ENCODE measurements at regions not wholly inside any gene's neighbourhood (a gene's known extent, or its start where the extent isn't known, plus 50 kb on each side); places are given as distances from the start of the nearest gene placed in this dataset.
"Not testable (repeated sequence)": the region's sequence is repeated elsewhere in the genome, so short reads cannot be mapped to it uniquely, and the experiment has no call there.

GRCh38 chr2:14994721-14995120 lies 362.2 kb downstream of the LRATD1 start:
- DNase-seq, result no peak

GRCh38 chr2:14996351-14997014 lies 364.0 kb downstream of the LRATD1 start:
- no peak for DNase-seq

- no peak for DNase-seq
These were observed 366.0 kb downstream of the LRATD1 start for GRCh38 chr2:14998546-14998945.

GRCh38 chr2:14999114-14999661 lies 366.7 kb downstream of the LRATD1 start:
- DNase-seq, result no peak

DNA sequence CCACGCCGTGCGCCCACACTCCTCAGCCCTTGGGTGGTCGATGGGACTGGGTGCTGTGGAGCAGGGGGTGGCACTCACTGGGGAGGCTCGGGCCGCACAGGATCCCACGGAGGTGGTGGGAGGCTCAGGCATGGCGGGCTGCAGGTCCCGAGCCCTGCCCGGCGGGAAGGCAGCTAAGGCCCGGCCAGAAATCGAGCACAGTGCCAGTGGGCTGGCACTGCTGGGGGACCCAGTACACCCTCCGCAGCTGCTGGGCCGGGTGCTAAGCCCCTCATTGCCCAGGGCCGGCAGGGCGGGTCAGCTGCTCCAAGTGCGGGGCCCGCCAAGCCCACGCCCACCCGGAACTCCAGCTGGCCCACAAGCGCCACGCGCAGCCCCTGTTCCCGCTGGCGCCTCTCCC lies 370.0 kb downstream of the LRATD1 start:
- DNase-seq, result not testable (repeated sequence)

GRCh38 chr2:15006667-15007066 lies 374.1 kb downstream of the LRATD1 start:
- no peak for DNase-seq

- DNase-seq, result no peak
These were observed 377.2 kb downstream of the LRATD1 start for GRCh38 chr2:15009681-15010080.

DNA sequence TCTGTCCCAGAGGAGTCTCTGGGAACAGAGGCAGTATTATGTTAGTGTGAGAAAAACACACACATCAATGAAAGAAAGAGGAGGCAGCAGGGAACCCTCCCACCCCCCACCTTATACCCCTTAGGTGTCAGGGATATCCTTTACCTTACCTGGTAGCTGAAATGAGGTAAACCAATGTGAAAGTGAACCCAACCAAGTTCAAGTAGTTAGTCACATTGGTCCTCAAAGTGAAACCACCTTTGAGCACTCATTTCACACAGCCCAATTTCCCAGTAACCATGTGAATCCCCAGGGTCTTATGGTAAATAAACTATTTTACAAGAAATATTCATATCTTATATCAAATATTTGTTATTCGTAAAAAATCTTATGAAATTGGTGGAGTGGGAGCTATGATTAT lies 377.8 kb downstream of the LRATD1 start:
- DNase-seq, result no peak

- DNase-seq, result no peak
These were observed 386.3 kb downstream of the LRATD1 start for GRCh38 chr2:15018814-15019213.

- DNase-seq, result no peak
These were observed 390.7 kb downstream of the LRATD1 start for GRCh38 chr2:15023221-15023620.

GRCh38 chr2:15028406-15028805 lies 395.9 kb downstream of the LRATD1 start:
- DNase-seq, result no peak

GRCh38 chr2:15031745-15032240 lies 399.3 kb downstream of the LRATD1 start:
- DNase-seq, result no peak

GRCh38 chr2:15034246-15034645 lies 401.7 kb downstream of the LRATD1 start:
- DNase-seq, result no peak

DNA sequence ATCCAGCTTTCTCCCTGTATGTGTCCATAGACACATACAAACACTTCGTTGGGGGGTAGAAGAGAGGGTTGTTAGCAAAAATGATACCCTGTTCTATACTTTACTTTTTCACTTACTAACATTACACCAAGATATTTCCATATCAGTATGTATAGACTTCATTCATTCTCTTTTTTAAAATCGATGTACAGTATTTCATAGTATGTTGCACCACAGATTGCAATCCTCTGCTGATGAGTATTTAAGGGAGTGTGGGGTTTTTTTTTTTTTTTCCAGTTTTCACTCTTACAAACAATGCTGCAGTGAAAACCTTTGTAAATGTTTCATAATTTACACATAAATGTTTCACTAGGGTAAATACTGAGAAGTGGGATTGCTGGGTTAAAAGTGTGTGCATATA lies 402.3 kb downstream of the LRATD1 start:
- no peak for DNase-seq

DNA sequence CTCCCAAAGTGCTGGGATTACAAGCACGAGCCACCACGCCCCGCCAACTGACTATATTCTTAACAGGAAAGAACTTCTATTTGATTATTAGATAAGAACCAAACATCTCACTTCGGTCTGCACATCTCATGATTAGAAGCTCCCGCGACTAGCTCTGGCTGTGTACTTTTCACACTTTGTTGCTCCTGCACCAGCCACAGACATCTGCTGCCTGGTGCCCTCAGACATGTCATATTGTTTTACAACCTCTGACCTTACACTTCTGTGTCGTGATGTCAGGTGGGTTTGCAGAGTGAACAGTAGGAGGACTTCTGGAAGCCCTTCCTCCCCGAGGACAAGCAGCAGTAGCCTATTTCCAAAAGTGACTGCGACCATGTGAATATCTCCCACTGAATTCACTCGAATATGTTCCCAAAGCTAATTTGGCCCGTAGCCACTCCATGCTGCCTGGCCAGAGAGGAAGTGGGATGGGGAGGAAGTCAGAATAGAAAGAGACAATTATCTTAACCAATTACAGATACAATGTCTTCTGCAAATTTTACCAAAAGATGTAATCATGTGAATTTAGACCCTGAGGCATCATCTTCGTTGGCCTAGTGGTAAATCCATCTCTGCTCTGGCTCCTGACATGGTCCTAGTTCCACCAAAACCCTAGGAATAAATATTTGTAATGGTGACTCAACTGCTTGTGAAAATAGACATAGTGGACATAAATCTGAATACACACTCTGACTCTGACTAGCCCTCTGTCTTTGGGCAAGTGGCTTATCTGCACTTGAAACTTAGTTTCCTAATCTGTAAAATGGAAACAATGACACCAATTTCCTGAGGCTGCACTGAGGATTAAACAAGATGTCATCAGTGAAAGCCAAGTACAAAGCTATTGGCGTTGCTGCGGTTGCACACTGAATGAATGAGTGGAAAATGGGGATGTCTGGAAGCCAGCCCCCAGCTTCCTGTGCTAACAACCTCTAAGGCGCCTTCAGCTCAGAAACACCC lies 406.1 kb downstream of the LRATD1 start:
- no peak for DNase-seq

DNA sequence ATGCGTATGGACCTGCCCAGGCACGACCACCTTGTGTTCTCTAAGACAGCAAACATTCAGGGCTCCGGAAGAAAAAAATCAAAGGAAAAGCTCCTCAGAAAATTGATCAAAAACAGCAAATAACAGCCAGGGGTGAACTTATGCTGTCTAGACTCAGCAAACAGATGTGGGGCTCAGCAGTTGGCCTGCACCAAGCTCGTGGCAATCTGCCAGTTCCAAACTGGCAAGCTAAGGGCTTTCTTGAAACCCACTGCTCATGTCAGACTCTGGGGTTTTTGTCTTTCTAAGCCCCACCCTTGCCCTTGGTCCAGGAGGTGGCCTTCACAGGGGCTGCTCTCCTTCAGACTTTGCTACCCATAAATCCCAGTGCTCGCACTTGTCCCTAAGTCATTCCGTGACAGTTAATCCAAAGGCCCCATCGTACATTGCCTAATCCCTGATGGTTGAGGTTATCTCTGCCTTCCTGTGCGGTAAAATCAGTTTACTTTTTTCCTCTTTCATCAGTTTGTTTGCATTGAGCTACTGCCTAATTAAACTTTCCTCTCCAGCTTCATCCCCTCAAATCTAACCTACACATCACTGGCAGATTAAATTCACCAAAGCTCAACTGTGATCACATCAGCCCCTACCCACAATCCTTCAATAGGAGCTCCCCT lies 408.0 kb downstream of the LRATD1 start:
- no peak for DNase-seq

DNA sequence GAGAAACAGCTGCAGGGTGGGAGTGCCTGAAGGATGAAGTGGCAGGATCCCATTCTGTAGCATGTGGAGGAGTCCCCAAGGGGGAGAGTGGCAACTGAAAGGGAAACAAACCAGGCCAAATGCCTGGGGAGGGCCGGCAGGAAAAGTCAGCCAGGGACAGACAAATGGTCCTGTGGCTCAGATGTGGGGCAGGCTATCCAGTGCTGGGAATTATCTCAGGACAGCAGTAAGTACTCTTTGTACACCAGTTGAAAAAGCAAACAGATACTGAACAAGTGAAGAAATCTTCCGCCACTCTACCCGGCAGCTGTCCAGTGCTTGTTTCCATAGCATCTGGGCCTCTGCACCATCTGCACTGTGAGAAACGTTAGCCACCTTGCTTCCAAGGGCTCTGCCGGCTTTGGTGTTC lies 408.9 kb downstream of the LRATD1 start:
- DNase-seq, result peak; percentile 4 to 8

DNA sequence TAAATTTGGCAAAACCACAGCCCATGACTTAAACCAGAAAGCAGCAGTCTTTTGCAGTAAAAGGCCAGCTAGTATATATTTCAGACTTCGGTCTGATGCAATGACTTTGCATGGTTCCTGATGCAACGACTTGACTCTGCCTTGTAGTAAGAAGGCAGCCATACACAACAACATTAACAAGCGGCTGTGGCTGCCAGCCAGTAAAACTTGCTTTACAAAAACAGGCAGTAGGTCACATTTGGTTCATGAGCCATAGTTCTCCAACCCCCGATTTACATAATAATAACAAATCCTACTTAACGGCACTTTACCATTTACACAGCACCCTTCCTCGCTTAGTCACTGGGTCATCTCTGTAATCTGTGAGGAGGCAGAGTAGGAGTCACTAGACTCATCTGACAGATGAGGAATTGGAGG lies 410.3 kb downstream of the LRATD1 start:
- DNase-seq, result no peak

DNA sequence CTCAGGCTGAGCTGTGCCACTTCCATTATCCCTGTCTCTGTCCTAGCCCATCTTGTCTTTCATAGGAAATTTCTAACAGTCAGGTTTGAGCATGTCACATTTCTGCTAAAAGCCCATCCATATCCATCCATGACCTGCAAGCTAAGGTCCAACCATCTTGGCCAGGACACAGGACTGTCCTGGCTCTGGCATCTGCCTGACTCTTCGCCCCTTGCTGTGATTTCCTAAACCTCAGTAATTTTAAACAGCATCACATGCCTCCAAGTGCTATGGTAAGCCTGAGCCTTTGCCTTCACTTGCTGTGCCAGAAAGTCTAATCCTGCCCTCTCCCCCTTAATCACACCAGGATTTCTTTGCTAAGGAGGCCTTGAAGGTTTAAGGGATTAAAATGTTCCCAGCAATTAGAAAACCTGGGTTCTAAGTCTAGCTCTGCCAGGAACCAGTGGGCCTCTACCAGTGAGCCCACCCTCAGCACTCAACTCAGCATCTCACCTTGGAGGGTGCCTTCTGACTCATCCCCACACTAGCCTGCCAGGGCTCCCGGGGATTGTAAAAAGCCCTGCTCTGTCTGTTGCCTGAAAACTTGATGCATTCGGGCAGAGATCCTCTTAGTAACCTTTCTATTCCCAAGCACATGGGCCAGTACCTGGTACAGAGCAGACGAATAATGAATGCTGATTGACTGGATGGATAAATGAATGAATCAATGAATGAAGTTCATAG lies 411.0 kb downstream of the LRATD1 start:
- DNase-seq, result no peak

DNA sequence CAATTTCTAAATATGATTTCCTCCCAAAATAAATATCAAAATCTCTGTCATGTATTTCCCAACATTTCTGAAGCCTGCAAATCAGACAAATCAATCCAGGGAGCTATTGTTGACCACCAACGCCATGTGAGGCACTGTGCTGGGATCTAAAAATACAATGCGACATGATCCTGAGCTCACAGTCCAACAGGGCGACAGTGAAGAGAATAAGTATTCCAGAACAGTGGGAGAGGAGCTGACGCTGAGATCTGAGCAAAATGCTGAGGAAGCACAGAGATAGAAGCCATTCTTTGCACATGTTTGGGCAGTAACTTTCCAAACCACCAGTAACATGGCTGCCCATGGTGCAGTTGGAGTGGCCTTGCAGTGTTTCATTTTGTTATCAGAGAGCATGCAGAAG lies 412.5 kb downstream of the LRATD1 start:
- no peak for DNase-seq

GRCh38 chr2:15047184-15047583 lies 414.7 kb downstream of the LRATD1 start:
- no peak for DNase-seq

GRCh38 chr2:15048000-15048399 lies 415.5 kb downstream of the LRATD1 start:
- no peak for DNase-seq
